COLO829 (cell line): ENCODE measurements at regions not wholly inside any gene's neighbourhood (a gene's known extent, or its start where the extent isn't known, plus 50 kb on each side); places are given as distances from the start of the nearest gene placed in this dataset.
"Not testable (repeated sequence)": the region's sequence is repeated elsewhere in the genome, so short reads cannot be mapped to it uniquely, and the experiment has no call there.

Source experiments
- DNase-seq: peaks from one replicate; pipeline ENCODE4 v3.0.0; 2012; ENCODE audit warnings: low spot score

DNA sequence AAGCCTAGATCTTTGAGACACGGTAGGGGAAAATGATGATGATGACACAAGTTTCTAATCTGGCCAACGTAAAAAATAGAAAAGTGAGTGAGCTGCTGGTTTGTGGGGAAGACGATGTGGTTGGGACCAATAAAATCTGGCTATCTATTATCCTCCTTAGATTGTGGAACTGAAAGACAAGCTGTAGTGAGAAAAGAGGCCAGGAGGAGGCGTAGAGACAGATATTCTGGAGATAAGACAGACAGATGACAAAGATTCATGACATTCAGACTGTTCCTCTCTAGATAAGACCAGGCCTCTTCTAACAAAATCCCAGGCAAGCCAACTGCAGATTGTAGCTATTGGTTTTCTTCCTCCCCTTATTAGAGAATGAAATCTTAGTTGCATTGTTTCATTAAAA is 376.3 kb upstream of the UBE2E3 start:
- DNase-seq = peak; percentile 8

DNA sequence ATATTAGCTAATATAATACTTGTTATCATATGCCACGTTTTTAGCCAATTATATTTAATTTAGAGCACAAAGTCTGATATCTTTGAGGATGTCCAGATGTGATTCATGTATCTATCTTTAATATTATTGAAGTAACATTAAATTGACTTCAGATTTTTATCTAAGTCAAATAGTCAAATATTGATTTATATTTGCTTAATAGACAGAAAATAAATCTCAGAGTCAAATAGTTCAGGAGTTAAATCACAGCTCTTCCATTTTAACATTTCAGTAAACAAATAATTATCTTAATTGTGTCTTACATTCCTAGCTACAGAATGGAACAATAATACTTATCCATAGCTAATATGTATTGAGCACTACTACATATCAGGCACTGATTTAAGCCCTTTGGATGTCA is 379.4 kb upstream of the UBE2E3 start:
- DNase-seq = no peak

DNA sequence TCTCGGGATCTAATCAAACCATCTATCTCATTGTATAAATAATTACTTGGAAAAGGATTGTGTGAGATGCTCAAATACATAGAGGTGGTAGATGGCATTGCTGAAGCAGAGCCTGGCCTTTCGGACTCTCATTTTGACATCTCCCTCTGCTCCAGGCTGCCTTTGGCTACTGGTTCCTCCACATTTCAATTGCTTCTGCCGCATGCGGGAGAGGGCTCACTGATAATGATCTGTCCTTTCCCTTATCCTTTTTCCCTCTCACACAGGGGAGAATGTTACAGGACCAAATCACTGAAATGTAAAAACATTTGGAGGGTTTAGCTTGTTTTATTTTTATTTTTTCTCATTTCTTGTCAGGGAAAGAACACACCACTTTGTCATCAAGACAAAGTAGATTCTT is 380.6 kb upstream of the UBE2E3 start:
- DNase-seq = no peak

DNA sequence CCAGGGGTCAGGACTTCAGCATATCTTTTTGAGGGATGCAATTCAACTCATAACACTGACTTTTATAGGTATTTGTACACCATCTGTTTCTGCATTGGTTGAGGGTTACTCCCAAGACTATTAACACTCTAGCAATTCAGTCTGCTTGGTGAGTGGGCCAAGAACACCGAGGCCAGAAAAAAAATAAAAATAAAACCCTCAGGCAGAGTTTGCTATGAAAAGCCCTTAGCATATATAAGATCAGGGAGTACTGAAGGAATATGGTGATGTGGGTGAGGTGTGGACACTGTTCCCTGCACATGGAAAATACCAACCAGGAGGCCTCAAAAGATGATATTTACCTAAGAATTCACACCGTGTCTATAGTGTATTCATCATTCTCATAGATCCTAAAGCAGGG is 383.2 kb upstream of the UBE2E3 start:
- no peak for DNase-seq

DNA sequence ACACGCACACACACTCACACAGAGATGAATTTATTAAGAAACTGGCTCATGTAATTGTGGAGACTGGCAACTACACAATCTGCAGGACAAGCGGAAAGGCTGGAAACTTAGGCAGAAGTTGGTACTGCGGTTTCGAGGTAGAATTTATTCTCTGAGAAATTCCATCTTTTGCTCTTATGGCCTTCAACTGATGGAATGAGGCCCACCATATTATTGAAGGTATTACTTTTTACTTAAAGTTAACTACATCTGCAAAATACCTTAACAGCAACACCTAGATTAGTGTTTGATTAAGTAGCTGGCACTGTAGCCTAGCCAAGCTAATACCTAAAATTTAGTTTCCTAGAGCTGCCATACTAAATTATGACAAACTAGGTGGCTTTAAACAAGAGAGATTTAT is 384.0 kb upstream of the UBE2E3 start:
- no peak for DNase-seq

DNA sequence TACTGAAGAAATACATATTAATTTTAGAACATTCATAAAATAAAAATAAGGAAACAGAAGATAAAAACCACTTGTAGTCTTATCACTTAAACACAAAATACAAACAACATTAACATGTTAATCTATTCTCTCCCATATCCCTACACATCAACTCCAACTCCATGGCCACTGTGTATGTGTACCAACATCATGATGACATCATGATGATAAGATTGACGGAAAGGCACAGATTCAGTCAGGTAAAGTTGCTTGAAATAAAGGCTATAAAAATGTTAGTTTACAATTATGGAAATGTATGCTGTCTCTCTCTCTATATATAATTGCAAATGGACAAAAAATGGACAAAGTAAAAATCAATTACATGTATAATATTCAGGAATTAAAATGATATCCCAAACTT is 388.5 kb upstream of the UBE2E3 start:
- no peak for DNase-seq

DNA sequence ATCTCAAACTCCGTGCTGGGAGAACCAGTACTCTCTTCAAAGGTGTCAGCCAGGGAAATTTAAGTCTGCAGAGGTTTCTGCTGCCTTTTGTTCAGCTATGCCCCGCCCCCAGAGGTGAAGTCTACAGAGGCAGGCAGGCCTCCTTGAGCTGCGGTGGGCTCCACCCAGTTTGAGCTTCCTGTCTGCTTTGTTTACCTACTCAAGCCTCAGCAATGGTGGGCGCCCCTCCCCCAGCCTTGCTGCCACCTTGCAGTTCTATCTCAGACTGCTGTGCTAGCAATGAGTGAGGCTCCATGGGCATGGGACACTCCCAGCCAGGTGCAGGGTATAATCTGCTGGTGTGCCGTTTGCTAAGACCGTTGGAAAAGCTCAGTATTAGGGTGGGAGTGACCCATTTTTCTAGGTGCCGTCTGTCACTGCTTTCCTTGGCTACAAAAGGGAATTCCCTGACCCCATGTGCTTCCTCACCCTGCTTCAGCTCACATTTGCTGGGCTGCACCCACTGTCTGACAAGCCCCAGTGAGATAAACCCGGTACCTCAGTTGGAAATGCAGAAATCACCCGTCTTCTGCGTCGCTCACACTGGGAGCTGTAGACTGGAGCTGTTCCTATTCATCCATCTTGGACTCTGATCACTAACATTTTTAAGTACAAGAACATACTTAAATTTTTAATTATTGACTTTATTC is 389.2 kb upstream of the UBE2E3 start:
- DNase-seq = not testable (repeated sequence)

DNA sequence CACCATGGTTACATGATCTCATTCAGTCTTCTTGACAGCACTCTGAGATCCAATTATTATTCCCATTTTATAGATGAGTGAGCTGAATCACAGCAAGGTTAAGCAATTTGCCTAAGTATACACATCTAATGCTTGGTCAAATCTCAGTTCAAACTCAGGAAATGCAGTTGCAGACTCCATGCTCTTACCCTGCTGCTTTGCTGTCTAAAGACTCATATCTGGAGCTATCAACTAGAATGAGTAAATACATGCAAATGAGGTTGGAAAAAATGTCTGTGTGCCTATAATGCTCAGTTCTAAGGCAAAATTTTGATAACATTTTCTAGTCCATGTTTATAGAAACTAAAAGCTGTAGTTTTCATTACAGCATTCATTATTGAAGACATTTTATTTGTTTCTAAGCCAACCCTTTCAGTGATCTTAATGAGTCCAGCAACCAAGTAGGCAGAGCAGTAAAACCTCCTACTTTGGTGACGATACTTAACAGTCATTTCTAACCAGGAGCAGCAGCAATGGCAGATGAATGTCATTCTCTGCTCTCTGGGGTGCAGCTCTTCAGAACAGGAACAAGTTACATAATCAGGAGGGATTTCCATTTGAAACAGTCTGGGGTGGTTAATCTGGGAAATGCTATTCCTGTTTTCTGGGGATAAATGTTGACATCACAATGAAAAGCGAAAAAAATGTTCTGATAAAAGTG is 396.8 kb upstream of the UBE2E3 start:
- no peak for DNase-seq

DNA sequence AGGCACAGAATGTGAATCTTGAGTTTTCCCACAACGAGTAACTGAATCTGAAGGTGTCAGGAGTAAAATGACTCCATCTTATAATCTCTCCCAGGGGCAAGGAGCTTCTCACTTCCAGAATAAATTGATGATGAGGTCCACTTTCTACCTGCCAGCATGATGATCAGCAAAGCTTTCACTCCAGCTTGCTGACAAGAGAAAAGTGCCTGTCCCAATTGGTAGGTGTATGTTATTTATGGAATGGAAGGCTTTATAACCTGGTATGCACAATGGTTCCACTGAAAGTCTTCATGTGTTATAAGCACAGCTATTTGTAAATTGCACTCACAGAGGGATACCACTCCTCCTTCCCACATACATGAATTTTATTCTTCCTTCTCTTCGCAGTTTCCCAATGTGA is 401.0 kb upstream of the UBE2E3 start:
- DNase-seq = no peak

DNA sequence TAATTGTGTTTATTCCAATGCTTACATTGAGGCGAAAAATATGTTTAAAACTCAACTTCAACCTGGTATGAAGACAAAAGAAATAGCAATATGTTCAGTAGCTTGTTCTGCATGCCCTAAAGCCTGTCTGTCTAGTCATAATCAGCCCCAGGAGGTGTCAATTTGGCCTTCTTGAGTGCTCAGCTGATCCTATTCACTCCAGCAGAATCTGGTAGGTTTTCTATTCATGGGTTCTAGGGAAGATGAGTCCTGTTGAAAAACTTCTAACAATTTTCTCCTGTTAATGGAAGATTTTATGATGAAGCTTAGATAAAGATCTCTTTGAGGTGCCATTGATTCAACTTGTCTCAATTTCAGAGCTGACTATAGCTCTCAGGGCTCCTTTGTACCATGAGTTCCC is 402.0 kb upstream of the UBE2E3 start:
- DNase-seq = no peak

DNA sequence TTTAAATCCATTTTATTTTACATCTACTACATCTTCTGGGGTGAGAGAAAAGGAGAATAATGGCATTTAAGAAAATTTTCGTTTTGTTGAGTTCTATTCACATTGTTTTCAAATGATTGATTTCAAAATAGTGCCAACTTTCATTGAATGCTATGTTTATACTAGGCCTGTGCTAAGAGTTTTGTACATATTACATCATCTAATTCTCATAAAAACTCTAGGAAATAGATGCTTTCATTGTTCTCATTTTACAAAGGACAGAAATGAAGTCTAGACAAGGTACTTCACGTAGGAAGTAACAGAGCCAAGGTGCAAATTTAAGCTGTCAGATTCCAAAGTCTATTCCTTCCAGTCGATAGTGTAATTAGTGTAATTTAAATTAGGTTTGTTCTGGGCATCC is 402.8 kb upstream of the UBE2E3 start:
- DNase-seq = no peak

DNA sequence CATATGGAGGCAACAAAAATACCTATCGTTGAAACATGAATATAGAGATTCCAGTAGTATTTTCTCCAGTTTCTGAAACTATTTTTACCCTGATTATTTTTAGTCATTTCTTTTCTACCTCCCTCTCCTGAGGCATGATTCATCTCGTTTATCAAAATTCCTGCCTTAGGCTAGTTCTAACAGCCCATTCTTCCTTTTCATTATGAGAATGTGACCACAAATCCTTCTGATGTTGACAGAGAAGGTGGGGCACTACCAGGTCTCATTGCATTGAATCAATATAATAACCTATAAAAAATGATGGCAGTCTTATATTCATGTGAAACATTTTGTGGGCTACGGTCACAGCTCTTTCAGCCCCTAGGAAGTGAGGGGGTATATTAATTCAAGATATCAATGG is 406.5 kb upstream of the UBE2E3 start:
- peak; percentile 13 for DNase-seq

DNA sequence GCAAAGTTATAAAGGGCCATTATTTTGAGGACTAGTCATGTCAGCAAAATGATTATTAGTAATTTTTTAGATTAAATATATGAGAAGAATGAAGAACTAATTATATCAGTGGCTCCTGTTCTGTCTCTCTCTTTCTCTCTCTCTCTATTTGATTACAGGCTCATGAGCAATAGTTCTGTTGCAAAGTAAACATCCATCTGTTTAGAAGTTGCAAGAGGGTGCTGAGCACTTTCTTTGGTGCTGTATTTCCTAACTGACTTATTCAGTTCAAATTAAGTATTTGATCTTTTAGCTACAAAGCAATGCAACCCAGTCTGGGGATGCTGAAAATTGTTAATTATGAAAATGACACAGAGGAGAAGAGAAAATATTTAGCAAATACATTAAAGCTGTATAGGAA is 408.1 kb upstream of the UBE2E3 start:
- no peak for DNase-seq

DNA sequence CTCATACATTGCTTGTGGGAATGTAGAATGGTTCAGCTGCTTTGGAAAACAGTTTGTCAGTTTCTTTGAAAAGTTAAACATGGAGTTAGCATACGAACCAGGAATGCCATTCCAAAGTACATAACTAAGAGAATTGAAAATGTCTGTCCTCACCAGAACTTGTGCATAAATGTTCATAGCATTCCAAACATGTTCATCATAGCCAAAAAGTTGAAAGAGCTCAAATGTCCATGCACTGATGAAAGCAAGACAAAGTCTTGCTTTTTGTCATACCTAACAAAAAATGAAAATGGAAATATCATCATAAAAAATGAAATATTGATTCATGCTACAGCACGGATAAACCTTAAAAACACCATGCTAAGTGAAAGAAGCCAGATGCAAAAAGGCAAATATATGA is 408.8 kb upstream of the UBE2E3 start:
- DNase-seq = no peak

DNA sequence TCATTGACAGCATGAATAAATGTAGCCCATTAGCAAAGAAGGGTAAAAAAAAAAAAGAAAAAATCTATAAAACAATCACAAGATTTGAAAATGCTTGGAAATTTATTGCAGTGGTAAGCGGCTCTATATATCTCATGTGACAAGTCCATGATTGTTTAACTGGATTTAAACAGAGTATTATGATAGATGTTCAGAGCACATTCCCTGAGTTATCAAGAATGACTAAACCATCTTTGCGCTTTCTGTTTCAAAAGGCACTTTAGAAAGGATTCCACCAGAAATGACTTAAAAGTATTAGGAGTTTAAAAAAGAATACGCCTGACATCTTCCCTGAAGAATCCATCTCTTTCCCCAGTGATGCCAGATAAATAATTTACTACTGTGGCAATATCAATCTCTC is 409.5 kb upstream of the UBE2E3 start:
- DNase-seq = no peak

DNA sequence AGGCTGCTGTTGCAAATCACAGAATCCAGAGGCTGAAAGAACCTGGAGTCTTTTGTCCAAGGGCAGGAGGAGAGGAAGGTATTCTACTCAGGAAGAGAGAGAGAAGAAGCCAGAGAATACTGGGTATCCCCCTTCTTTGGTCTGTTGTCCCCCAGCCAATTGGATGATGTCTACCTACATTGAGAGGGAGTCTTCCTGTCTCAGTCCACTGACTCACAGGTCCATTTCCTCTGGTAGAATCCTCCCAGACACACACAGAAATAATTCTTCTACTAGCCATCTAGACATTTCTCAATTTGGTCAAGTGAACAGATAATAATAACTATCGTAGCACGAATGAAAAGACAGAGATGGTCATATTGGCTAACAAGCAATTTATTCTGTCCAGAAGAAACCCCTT is 416.4 kb upstream of the UBE2E3 start:
- DNase-seq = no peak

DNA sequence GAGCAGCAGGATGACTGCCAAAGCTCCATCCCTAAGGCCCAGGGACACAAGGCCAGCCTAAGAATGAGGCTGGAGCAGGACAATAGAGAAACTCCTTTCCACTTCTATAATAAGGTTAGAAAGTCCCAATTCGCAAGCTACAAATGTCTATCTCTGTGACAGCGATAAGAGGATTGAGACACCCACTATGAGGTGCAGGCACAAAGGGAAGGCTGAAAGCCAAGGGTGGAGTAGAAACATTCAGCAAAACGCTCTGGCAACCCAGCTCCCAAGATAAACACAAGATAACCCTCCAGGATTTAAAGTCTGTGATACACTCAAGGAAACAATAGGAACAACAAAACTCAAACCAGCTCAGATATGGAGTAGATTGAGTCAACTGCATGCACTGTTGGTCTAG is 418.0 kb upstream of the UBE2E3 start:
- no peak for DNase-seq

DNA sequence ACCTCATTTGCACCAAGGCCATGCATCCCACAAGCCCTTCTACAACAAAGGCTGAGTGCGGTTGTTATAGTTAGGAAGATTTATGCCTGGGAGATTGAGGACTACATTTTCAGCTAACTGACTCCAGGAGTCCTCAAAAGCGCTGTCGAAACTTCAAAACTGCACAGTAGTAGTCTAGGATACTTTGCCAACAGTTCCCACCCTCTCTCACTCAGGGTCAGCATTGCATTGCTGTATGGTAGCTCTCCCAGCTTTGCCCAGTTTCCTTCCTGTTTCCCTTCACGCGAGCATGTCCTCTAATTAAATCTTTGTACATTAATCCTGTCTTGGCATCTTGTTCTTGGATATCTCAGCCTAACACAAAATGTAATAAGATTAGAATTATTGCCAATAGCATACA is 420.6 kb upstream of the UBE2E3 start:
- no peak for DNase-seq

DNA sequence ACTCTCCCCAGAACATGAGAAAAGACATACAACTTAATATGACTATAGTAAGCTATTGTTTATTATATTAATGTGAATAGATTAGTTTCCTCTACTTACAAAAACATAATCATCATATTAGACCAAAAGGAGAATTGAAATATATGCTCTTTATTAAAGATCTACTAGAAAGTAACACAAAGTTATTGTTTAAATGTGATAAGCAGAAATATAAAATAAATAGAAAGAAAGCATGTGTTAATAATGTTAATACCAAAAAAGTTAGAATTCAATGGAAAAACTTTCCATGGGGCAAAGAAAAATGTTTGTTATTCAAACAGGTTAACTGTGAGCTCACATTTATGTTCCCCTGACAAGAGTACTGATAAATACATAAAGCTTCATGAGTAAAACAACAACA is 421.4 kb upstream of the UBE2E3 start:
- no peak for DNase-seq

DNA sequence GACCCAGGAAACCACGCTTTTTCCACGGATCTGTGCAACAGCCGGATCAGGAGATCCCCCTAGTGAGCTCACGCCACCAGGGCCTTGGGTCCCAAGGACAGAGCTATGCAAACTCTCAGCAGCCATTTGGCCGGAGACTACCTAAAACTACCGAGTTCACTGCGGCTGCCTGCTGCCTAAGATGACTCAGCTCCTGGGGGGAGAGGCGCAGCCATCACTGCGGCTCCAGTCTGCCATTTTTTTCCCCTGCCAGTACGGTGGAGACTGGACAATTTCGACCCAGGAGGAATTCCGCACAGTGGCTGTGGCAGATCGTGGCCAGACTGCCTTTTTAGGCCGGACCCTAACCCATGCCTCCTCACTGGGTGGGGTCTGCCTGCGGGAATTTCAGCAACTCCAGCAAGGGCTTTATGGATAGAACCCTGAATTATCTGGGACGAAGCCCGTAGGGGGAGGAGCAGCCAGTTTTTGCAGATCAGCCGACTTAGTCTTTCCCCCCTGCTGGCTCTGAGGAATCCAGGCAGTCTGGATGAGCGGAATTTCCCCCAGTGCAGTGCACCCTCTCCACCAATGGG is 424.9 kb upstream of the UBE2E3 start:
- no peak for DNase-seq

DNA sequence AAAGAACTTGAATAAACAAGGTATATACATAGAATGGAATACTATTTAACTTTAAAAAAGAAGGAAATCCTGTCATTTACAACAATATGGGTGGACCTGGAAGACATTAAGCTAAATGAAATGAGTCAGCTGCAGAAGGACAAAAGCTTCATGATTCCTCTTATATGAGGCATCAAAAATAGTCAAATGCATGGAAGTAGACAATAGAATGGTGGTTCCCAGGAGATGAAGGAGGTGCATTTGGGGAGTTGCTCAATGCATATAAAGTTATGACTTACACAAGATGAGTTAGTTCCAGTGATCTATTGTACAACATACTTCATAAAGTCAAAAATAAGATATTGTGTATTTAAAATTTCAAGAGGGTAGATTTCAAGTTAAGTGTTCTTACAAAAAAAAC is 426.1 kb upstream of the UBE2E3 start:
- no peak for DNase-seq

DNA sequence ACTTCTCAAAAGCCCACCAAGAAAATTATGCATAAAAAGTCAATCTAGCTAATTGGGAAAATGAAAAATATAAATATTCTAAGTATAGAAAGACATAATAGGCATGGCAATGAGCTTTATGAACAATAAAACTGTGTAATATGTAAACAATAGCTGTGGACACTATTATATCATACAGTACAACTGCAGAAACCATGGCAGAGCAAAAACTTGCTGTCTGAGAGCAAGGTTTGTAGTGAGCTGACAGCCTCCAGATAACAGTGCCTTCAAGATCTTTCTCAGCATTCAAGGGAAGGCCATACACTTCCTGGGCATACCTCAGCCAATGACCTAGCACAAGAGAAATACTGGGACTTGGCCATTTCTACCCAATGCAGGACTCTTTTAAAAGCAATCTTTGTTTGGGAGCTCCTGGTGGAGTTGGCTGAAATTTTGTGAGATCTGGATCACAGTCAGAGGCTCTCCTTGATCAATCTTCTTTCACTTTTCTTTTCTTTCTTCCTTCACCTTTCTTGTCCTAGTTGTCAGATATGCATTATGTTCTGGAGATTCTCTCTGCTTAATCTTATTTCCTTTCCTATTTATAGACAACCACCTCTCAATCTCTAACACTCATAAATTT is 427.2 kb upstream of the UBE2E3 start:
- no peak for DNase-seq

DNA sequence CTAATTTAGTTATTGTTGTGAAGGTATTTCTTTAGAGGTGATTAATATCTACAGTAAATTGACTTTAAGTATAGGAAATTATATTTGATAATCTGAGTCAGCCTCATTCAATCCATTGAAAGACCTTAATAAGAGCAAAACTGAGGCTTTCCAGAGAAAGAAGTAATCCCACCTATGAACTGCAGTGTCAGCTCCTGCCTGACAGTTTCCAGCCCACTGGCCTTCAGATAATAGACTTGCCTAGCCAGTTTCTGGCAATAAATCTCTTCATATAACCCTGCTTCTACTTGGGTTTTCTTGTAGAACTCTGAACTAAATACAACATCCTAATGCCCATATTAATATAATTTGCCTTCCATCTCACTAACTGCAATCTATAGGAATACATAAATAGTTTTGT is 437.9 kb upstream of the UBE2E3 start:
- no peak for DNase-seq
